ENCODE measurements at regions not wholly inside any gene's neighbourhood (a gene's known extent, or its start where the extent isn't known, plus 50 kb on each side); places are given as distances from the start of the nearest gene placed in this dataset.

- no peak for TF ChIP-seq EZH2 (IDR thresholded peaks at IDR 0.05; ENCODE audit: borderline replicate concordance, insufficient read depth, low read length, poor library complexity, severe bottlenecking)
- no peak for TF ChIP-seq RAD21 (conservative IDR thresholded peaks at IDR 0.05)
- no peak for TF ChIP-seq CTCF (IDR thresholded peaks at IDR 0.05; ENCODE audit: poor library complexity, severe bottlenecking)
- no peak for TF ChIP-seq REST (IDR thresholded peaks at IDR 0.05; ENCODE audit: borderline replicate concordance)
- TF ChIP-seq TAF1 (IDR thresholded peaks at IDR 0.05; ENCODE audit: low read depth) = no peak
- TF ChIP-seq EP300 (conservative IDR thresholded peaks at IDR 0.05; ENCODE audit: poor library complexity, severe bottlenecking) = no peak
- no peak for TF ChIP-seq POLR2AphosphoS5 (IDR thresholded peaks at IDR 0.05)
- TF ChIP-seq MXI1 (conservative IDR thresholded peaks at IDR 0.05; ENCODE audit: poor library complexity, severe bottlenecking) = no peak
- no peak for TF ChIP-seq SMC3 (conservative IDR thresholded peaks at IDR 0.05; ENCODE audit: poor library complexity)
- Histone ChIP-seq H3K4me3 (ENCODE audit: low read length) (no peak overlapping the region), H4K20me1 (ENCODE audit: insufficient read depth) (no peaks in the 10 kb centered on the region), H2AFZ (ENCODE audit: low read depth, low read length) (no peak overlapping the region), H3K9ac (ENCODE audit: low read length) (no peak overlapping the region), H3K9me3 (ENCODE audit: low read length) (no peaks in the 10 kb centered on the region), H3F3A (ENCODE audit: insufficient read depth, low read length, poor library complexity, severe bottlenecking) (no peaks in the 10 kb centered on the region), H3K27ac (ENCODE audit: low read length) (no peak overlapping the region), H3K9me2 (ENCODE audit: insufficient read depth, low read length) (no peaks in the 10 kb centered on the region), H3K79me2 (replicated peaks; ENCODE audit: insufficient read depth, low read length) (no peaks in the 10 kb centered on the region), H3K4me2 (ENCODE audit: low read length) (no peak overlapping the region), H3K36me3 (ENCODE audit: insufficient read depth, low read length) (no peaks in the 10 kb centered on the region), H3K27me3 (ENCODE audit: insufficient read depth, low read depth, low read length) (no peaks in the 10 kb centered on the region)
Measured at GRCh38 chr9:105854026-105854782, 159.9 kb downstream of the TMEM38B start.

GRCh38 chr9:105854783-105855724, 160.7 kb downstream of the TMEM38B start:
- no peaks in the 10 kb centered on the region for H3F3A ChIP-seq (ENCODE audit: insufficient read depth, low read length, poor library complexity, severe bottlenecking)
- H3K9me2 ChIP-seq (ENCODE audit: insufficient read depth, low read length) = no peaks in the 10 kb centered on the region

More at GRCh38 chr9:105854783-105855724, 160.7 kb downstream of the TMEM38B start:
- Histone ChIP-seq H3K27ac (ENCODE audit: low read length) (no peak overlapping the region), H3K79me2 (replicated peaks; ENCODE audit: insufficient read depth, low read length) (no peaks in the 10 kb centered on the region), H4K20me1 (ENCODE audit: insufficient read depth) (no peaks in the 10 kb centered on the region), H3K36me3 (ENCODE audit: insufficient read depth, low read length) (no peaks in the 10 kb centered on the region), H3K9me3 (ENCODE audit: low read length) (no peaks in the 10 kb centered on the region), H2AFZ (ENCODE audit: low read depth, low read length) (no peak overlapping the region), H3K4me2 (ENCODE audit: low read length) (no peak overlapping the region), H3K9ac (ENCODE audit: low read length) (no peak overlapping the region), H3K27me3 (ENCODE audit: insufficient read depth, low read depth, low read length) (no peaks in the 10 kb centered on the region), H3K4me3 (ENCODE audit: low read length) (no peak overlapping the region)
- TF ChIP-seq MXI1 (conservative IDR thresholded peaks at IDR 0.05; ENCODE audit: poor library complexity, severe bottlenecking) = no peak
- TF ChIP-seq CTCF (IDR thresholded peaks at IDR 0.05; ENCODE audit: poor library complexity, severe bottlenecking) = no peak
- no peak for TF ChIP-seq POLR2AphosphoS5 (IDR thresholded peaks at IDR 0.05)
- no peak for TF ChIP-seq REST (IDR thresholded peaks at IDR 0.05; ENCODE audit: borderline replicate concordance)
- no peak for TF ChIP-seq TAF1 (IDR thresholded peaks at IDR 0.05; ENCODE audit: low read depth)
- TF ChIP-seq RAD21 (conservative IDR thresholded peaks at IDR 0.05) = no peak
- TF ChIP-seq EP300 (conservative IDR thresholded peaks at IDR 0.05; ENCODE audit: poor library complexity, severe bottlenecking) = no peak
- TF ChIP-seq SMC3 (conservative IDR thresholded peaks at IDR 0.05; ENCODE audit: poor library complexity) = no peak
- no peak for TF ChIP-seq EZH2 (IDR thresholded peaks at IDR 0.05; ENCODE audit: borderline replicate concordance, insufficient read depth, low read length, poor library complexity, severe bottlenecking)

Data from neural cell (in vitro differentiated cells).